IMR-90 (cell line): ENCODE measurements at regions not wholly inside any gene's neighbourhood (a gene's known extent, or its start where the extent isn't known, plus 50 kb on each side); places are given as distances from the start of the nearest gene placed in this dataset.

Experiments used
- ATAC-seq: fragments of 200-7000 bp; cut with Tn5 transposase; 2 replicates; pipeline ENCODE4 v1.9.1; 2020; ENCODE audit warnings: low read depth, mild to moderate bottlenecking, moderate library complexity
- BruUV-seq: library from RNA; stranded (reverse); fragments of 400-500 nt; replicated peaks from 2 replicates; lab custom pipeline; 2021; lab: Mats Ljungman, UMichigan
- CTCF ChIA-PET: fragments of 300-600 bp; formaldehyde crosslinking; extraction: SDS; loops from one replicate; lab custom pipeline; 2021; ENCODE audit warnings: antibody characterized with exemption; lab: Yijun Ruan, JAX
- POLR2A ChIA-PET: fragments of 300-600 bp; sonication (Branson Sonifier 250); formaldehyde crosslinking; loops from one replicate; lab custom pipeline; 2022; ENCODE audit warnings: antibody characterized with exemption; ENCODE audit not compliant: unreplicated experiment; lab: Charles Lee
- DNase-seq: peaks from one replicate; pipeline ENCODE4 v3.0.0; 2013
- H2AFZ ChIP-seq: replicated peaks from 2 replicates; pipeline ENCODE3; 2013; ENCODE audit warnings: low read length, mild to moderate bottlenecking; ENCODE audit not compliant: poor library complexity
- H2AK5ac ChIP-seq: 2 replicates; pipeline ENCODE4 v1.6.1; 2013; ENCODE audit warnings: low read depth, low read length, inconsistent platforms
- H2AK9ac ChIP-seq: replicated peaks from 2 replicates; pipeline ENCODE3; 2013; ENCODE audit warnings: mild to moderate bottlenecking, low read depth, low read length, moderate library complexity; ENCODE audit not compliant: poor library complexity
- H2BK120ac ChIP-seq: 2 replicates; pipeline ENCODE4 v1.6.1; 2013; ENCODE audit warnings: low read depth, low read length, inconsistent platforms
- H2BK15ac ChIP-seq: 3 replicates; pipeline ENCODE4 v1.6.1; 2013; ENCODE audit warnings: low read depth, low read length, inconsistent platforms
- H2BK20ac ChIP-seq: 2 replicates; pipeline ENCODE4 v1.6.1; 2013; ENCODE audit warnings: low read depth, mild to moderate bottlenecking, inconsistent platforms, low read length, moderate library complexity
- H2BK5ac ChIP-seq: 2 replicates; pipeline ENCODE4 v1.6.1; 2013; ENCODE audit warnings: mild to moderate bottlenecking, low read depth, low read length, inconsistent platforms; ENCODE audit not compliant: poor library complexity, severe bottlenecking
- H3K14ac ChIP-seq: replicated peaks from 2 replicates; pipeline ENCODE4 v1.6.1; 2013; ENCODE audit warnings: low read depth, low read length, inconsistent platforms
- H3K18ac ChIP-seq: 2 replicates; pipeline ENCODE4 v1.6.1; 2013; ENCODE audit warnings: low read depth, low read length, control low read depth
- H3K23ac ChIP-seq: 2 replicates; pipeline ENCODE4 v1.6.1; 2013; ENCODE audit warnings: low read depth, low read length, inconsistent platforms
- H3K27ac ChIP-seq: 2 replicates; pipeline ENCODE4 v1.5.1; 2013; ENCODE audit warnings: mild to moderate bottlenecking, control low read depth, low read length; ENCODE audit not compliant: insufficient read depth
- H3K27me3 ChIP-seq: 2 replicates; pipeline ENCODE4 v1.6.1; 2013; ENCODE audit warnings: low read length; ENCODE audit not compliant: control insufficient read depth, insufficient read depth
- H3K36me3 ChIP-seq: 2 replicates; pipeline ENCODE4 v1.6.1; 2013; ENCODE audit warnings: low read length, mixed read lengths; ENCODE audit not compliant: control insufficient read depth, insufficient read depth
- H3K4ac ChIP-seq: 2 replicates; pipeline ENCODE4 v1.6.1; 2013; ENCODE audit warnings: low read depth, low read length, inconsistent platforms
- H3K4me1 ChIP-seq: 2 replicates; pipeline ENCODE4 v1.6.1; 2013; ENCODE audit warnings: low read length, mixed read lengths; ENCODE audit not compliant: control insufficient read depth, insufficient read depth
- H3K4me2 ChIP-seq: 2 replicates; pipeline ENCODE4 v1.6.1; 2013; ENCODE audit warnings: low read depth, mild to moderate bottlenecking, control low read depth, low read length, moderate library complexity
- H3K4me3 ChIP-seq: 2 replicates; pipeline ENCODE4 v1.5.1; 2013; ENCODE audit warnings: low read depth, mild to moderate bottlenecking, control low read depth, low read length, moderate library complexity; ENCODE audit not compliant: insufficient read depth
- H3K56ac ChIP-seq: 2 replicates; pipeline ENCODE4 v1.6.1; 2013; ENCODE audit warnings: low read length, inconsistent platforms; ENCODE audit not compliant: insufficient read depth; ENCODE audit errors: extremely low read depth
- H3K79me1 ChIP-seq, 2 experiments: 2 replicates each; pipeline ENCODE4 v1.6.1; 2013; ENCODE audit warnings: low read length in 2 of 2, inconsistent platforms in 1 of 2, low read depth in 1 of 2
- H3K9ac ChIP-seq: 2 replicates; pipeline ENCODE4 v1.6.1; 2013; ENCODE audit warnings: low read depth, low read length, control low read depth
- H3K9me1 ChIP-seq: 2 replicates; pipeline ENCODE4 v1.6.1; 2013; ENCODE audit warnings: low read length, inconsistent platforms; ENCODE audit not compliant: insufficient read depth
- H3K9me3 ChIP-seq: 2 replicates; pipeline ENCODE4 v1.6.1; 2013; ENCODE audit warnings: low read length; ENCODE audit not compliant: control insufficient read depth, insufficient read depth
- H4K20me1 ChIP-seq: 2 replicates; pipeline ENCODE4 v1.6.1; 2013; ENCODE audit warnings: low read length, inconsistent platforms; ENCODE audit not compliant: insufficient read depth
- H4K5ac ChIP-seq: 2 replicates; pipeline ENCODE4 v1.6.1; 2013; ENCODE audit warnings: mild to moderate bottlenecking, low read depth, low read length, control low read depth
- H4K8ac ChIP-seq, 2 experiments: 2 replicates each; pipeline ENCODE4 v1.6.1; 2013; ENCODE audit warnings: low read depth in 2 of 2, low read length in 2 of 2, control low read depth in 1 of 2, inconsistent platforms in 1 of 2
- H4K91ac ChIP-seq: 2 replicates; pipeline ENCODE4 v1.6.1; 2013; ENCODE audit warnings: low read depth, low read length, inconsistent platforms; ENCODE audit not compliant: insufficient read depth
- CEBPB ChIP-seq: IDR thresholded peaks from 2 replicates; pipeline ENCODE4 v1.6.1; 2012; ENCODE audit warnings: low read depth, low read length, improper control_type of control experiment
- ELK1 ChIP-seq: fragments of 150-350 bp; IDR thresholded peaks from 2 replicates; pipeline ENCODE4 v1.6.1; 2016; ENCODE audit warnings: low read depth, mild to moderate bottlenecking, low read length, moderate library complexity, borderline replicate concordance
- NFE2L2 ChIP-seq: fragments of 150-350 bp; IDR thresholded peaks from 2 replicates; pipeline ENCODE4 v1.6.1; 2016; ENCODE audit warnings: low read depth, mild to moderate bottlenecking, low read length
- WGBS, 2 experiments: methylation state at CpG; one replicate each; pipeline versions ENCODE4 v1.1.5 to v1.1.7; 2013; ENCODE audit warnings: missing lambda C conversion rate in 2 of 2; ENCODE audit not compliant: insufficient read length in 1 of 2; ENCODE audit errors: extremely low coverage in 2 of 2; 5-methylcytosine and 5-hydroxymethylcytosine counted together
- dilution Hi-C: fragments of 300-500 bp; cut with HindIII; formaldehyde crosslinking; loops from one replicate; pipeline ENCODE4 v1.14.3; 2018; ENCODE audit warnings: low sequenced_read_pairs; ENCODE audit not compliant: unreplicated experiment
- in situ Hi-C: fragments of 300-500 bp; cut with MboI; formaldehyde crosslinking; loops from 3 replicates; pipeline ENCODE4 v1.14.3; 2019; ENCODE audit warnings: low sequenced_read_pairs, inconsistent platforms, mixed read lengths
- intact Hi-C: fragments of 100-400 bp; cut with micrococcal nuclease; formaldehyde crosslinking; loops from 2 replicates; pipeline ENCODE4 v1.10.0; 2022
- TF ChIP-seq, protein P1 (sequence below): fragments of 150-350 bp; IDR thresholded peaks from 2 replicates; pipeline ENCODE4 v1.6.1; 2017; ENCODE audit warnings: mild to moderate bottlenecking, antibody characterized with exemption, low read length, low read depth

DNA sequence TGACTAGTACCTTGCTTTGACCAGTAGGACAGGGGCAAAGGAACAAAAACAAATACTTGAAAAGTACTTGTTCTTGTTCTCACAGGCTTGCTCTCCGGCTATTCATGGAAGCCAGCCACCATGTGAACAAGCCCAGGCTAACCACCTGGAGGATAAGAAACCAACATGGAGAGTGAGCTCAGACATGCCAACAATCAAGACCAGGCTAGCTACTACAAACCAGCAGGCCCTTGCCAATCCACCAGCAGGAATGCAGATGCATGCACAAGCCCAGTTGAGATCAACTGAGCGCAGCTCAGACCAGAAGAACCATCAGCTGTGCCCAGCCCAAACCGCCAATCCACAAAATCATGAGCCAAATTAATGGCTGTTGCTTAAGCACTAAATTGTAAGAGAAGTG is 180.1 kb upstream of the ISX start:
- H3K4me2 ChIP-seq: no peak overlapping the region
- no peaks in the 10 kb centered on the region for H3K9me1 ChIP-seq
- TF ChIP-seq, protein P1, sequence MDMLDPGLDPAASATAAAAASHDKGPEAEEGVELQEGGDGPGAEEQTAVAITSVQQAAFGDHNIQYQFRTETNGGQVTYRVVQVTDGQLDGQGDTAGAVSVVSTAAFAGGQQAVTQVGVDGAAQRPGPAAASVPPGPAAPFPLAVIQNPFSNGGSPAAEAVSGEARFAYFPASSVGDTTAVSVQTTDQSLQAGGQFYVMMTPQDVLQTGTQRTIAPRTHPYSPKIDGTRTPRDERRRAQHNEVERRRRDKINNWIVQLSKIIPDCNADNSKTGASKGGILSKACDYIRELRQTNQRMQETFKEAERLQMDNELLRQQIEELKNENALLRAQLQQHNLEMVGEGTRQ: no peak
- no peak for TF ChIP-seq ELK1
- TF ChIP-seq NFE2L2: no peak
- no peak for TF ChIP-seq CEBPB
- H3K27ac ChIP-seq: no peak overlapping the region
- H4K91ac ChIP-seq: no peak overlapping the region
- no peak overlapping the region for H3K4ac ChIP-seq
- WGBS, 2 experiments: 100% methylated on average over 1 of the region's 3 CpGs; no CpG with 5 or more reads in 1 of the 2 experiments
- H3K23ac ChIP-seq: no peak overlapping the region
- H3K4me3 ChIP-seq: no peak overlapping the region
- no peak overlapping the region for H4K8ac ChIP-seq
- H2BK5ac ChIP-seq: no peak overlapping the region
- CTCF ChIA-PET: no interaction called here
- H2BK120ac ChIP-seq: no peak overlapping the region
- H2AK5ac ChIP-seq: no peak overlapping the region
- BruUV-seq: no TSS peak
- ATAC-seq (no peak), DNase-seq (no peak)
- H3K9me3 ChIP-seq: peaks cover 6% of the 10 kb centered on the region
- H2AK9ac ChIP-seq: no peak overlapping the region
- no peak overlapping the region for H3K14ac ChIP-seq
- H4K5ac ChIP-seq: no peak overlapping the region
- no peaks in the 10 kb centered on the region for H3K79me1 ChIP-seq
- no peaks in the 10 kb centered on the region for H3K36me3 ChIP-seq
- dilution Hi-C loops (no loop called here), intact Hi-C loops (no loop called here), in situ Hi-C loops (no loop called here)
- H2BK20ac ChIP-seq: no peak overlapping the region
- H3K18ac ChIP-seq: no peak overlapping the region
- no peaks in the 10 kb centered on the region for H4K20me1 ChIP-seq
- POLR2A ChIA-PET: no interaction called here
- no peak overlapping the region for H3K9ac ChIP-seq
- no peak overlapping the region for H2BK15ac ChIP-seq
- H3K56ac ChIP-seq: no peak overlapping the region
- H3K27me3 ChIP-seq: no peaks in the 10 kb centered on the region
- H2AFZ ChIP-seq: no peak overlapping the region
- H3K4me1 ChIP-seq: no peaks in the 10 kb centered on the region
